Liver (tissue), 8 donors: ENCODE measurements at regions not wholly inside any gene's neighbourhood (a gene's known extent, or its start where the extent isn't known, plus 50 kb on each side); places are given as distances from the start of the nearest gene placed in this dataset. TPM values are rescaled to one million over a fixed set of nuclear protein-coding genes. Genes with fewer than 3 reads are reported as not detected.

Experiments used
- DNase-seq: peaks from one replicate; pipeline ENCODE4 v3.0.0-alpha.2; 2017; ENCODE audit warnings: low spot score
- H3K27ac ChIP-seq, 2 donors: one replicate each; pipeline ENCODE4 v1.7.0; 2013; ENCODE audit warnings: inconsistent platforms in 2 of 2, low read length in 2 of 2, control low read depth in 1 of 2, low read depth in 1 of 2, mild to moderate bottlenecking in 1 of 2
- H3K27me3 ChIP-seq, 4 donors: one replicate each; pipeline versions ENCODE4 v1.6.1 to v1.7.0; 2013; ENCODE audit warnings: low read length in 3 of 4, inconsistent platforms in 1 of 4, mild to moderate bottlenecking in 1 of 4, moderate library complexity in 1 of 4; ENCODE audit not compliant: control insufficient read depth in 4 of 4, insufficient read depth in 4 of 4
- H3K36me3 ChIP-seq, 4 donors: one replicate each; pipeline versions ENCODE4 v1.6.1 to v1.7.0; 2013; ENCODE audit warnings: low read length in 3 of 4, mild to moderate bottlenecking in 3 of 4, low read depth in 1 of 4, moderate library complexity in 1 of 4; ENCODE audit not compliant: control insufficient read depth in 4 of 4, insufficient read depth in 3 of 4
- H3K4me1 ChIP-seq, 4 donors: one replicate each; pipeline versions ENCODE4 v1.6.1 to v1.7.0; 2013; ENCODE audit warnings: low read length in 3 of 4, mild to moderate bottlenecking in 3 of 4, moderate library complexity in 1 of 4; ENCODE audit not compliant: control insufficient read depth in 4 of 4, insufficient read depth in 4 of 4
- H3K4me3 ChIP-seq, 3 donors: one replicate each; pipeline versions ENCODE4 v1.6.1 to v1.7.0; 2013; ENCODE audit warnings: low read length in 3 of 3, control low read depth in 1 of 3, low read depth in 1 of 3, mild to moderate bottlenecking in 1 of 3
- H3K9ac ChIP-seq, 2 donors: one replicate each; pipeline ENCODE4 v1.7.0; 2013; ENCODE audit warnings: low read length in 2 of 2, mild to moderate bottlenecking in 2 of 2, moderate library complexity in 2 of 2, control low read depth in 1 of 2, low read depth in 1 of 2
- H3K9me3 ChIP-seq, 4 donors: one replicate each; pipeline versions ENCODE4 v1.6.1 to v1.7.0; 2013; ENCODE audit warnings: low read length in 3 of 4; ENCODE audit not compliant: control insufficient read depth in 4 of 4
- ATF3 ChIP-seq: IDR thresholded peaks from 2 replicates; pipeline ENCODE4 v1.6.1; 2016; ENCODE audit warnings: antibody characterized with exemption
- EGR1 ChIP-seq, 2 donors: IDR thresholded peaks; 2 replicates each; pipeline ENCODE4 v1.6.1; 2016 to 2018; ENCODE audit warnings: antibody characterized with exemption in 2 of 2, low read depth in 2 of 2
- FOXA1 ChIP-seq: IDR thresholded peaks from 2 replicates; pipeline ENCODE4 v1.6.1; 2016; ENCODE audit warnings: antibody characterized with exemption
- JUND ChIP-seq, 2 donors: IDR thresholded peaks; 2 replicates each; pipeline ENCODE4 v1.6.1; 2016; ENCODE audit warnings: antibody characterized with exemption in 2 of 2
- MAX ChIP-seq: IDR thresholded peaks from 2 replicates; pipeline ENCODE4 v1.6.1; 2016; ENCODE audit warnings: antibody characterized with exemption
- NR2F2 ChIP-seq: IDR thresholded peaks from 2 replicates; pipeline ENCODE4 v1.6.1; 2016; ENCODE audit warnings: antibody characterized with exemption
- REST ChIP-seq: IDR thresholded peaks from 2 replicates; pipeline ENCODE4 v1.6.1; 2016; ENCODE audit warnings: antibody characterized with exemption, mild to moderate bottlenecking
- SP1 ChIP-seq: IDR thresholded peaks from 2 replicates; pipeline ENCODE4 v1.6.1; 2018; ENCODE audit warnings: antibody characterized with exemption, mild to moderate bottlenecking
- TAF1 ChIP-seq: conservative IDR thresholded peaks from 2 replicates; pipeline ENCODE4 v1.6.1; 2016; ENCODE audit warnings: antibody characterized with exemption, mild to moderate bottlenecking
- ZBTB33 ChIP-seq: IDR thresholded peaks from 2 replicates; pipeline ENCODE4 v1.6.1; 2016; ENCODE audit warnings: antibody characterized with exemption
- WGBS: extraction: QIAGEN DNeasy Blood & Tissue Kit; methylation state at CpG from one replicate; pipeline ENCODE4 v1.1.7; 2013; 5-methylcytosine and 5-hydroxymethylcytosine counted together
- small RNA-seq: library from RNA; depleted of rRNA; stranded (forward); fragments of <200 nt; gene quantifications from one replicate; pipeline ENCODE3, GENCODE V24; 2014
- donor health status: healthy.
- donor health status: healthy.
- donor health status: healthy.
- donor health status: healthy.

GRCh38 chr16:62088731-62089410, 52.6 kb upstream of the CDH8 start:
- Histone ChIP-seq H3K9me3 (no peaks in the 10 kb centered on the region), H3K4me3 (no peak overlapping the region), H3K9ac (no peak overlapping the region), H3K27ac (no peak overlapping the region), H3K36me3 (no peaks in the 10 kb centered on the region), H3K4me1 (no peaks in the 10 kb centered on the region), H3K27me3 (peaks cover 0 to 7% (median 0%) of the 10 kb centered on the region in 4 donors)
- no peak for DNase-seq
- no peak for TF ChIP-seq SP1
- no peak for TF ChIP-seq MAX
- TF ChIP-seq REST, result no peak
- TF ChIP-seq ZBTB33, result no peak
- no peak for TF ChIP-seq NR2F2
- no peak for TF ChIP-seq FOXA1
- no peak for TF ChIP-seq TAF1
- TF ChIP-seq JUND (IDR thresholded peaks at IDR 0.05), result no peak
- no peak for TF ChIP-seq ATF3
- no peak for TF ChIP-seq EGR1 (IDR thresholded peaks at IDR 0.05; ENCODE audit: low read depth in 2 of 2)
- WGBS, result 65% methylated on average over 5 of the region's 5 CpGs

Small RNA genes lying in the stretch of these regions (small RNA-seq; reads per million reads assigned to genes)
- not detected for gene AC009101.1
- gene AC009161.2, result not detected
- gene AC018846.1, result not detected
- gene AC138305.3, result not detected
- gene RNU6-21P, result 0.07 reads per million
